Activated CD8-positive, alpha-beta T cell treated with anti-CD3 and anti-CD28 coated beads, Interleukin-2, amount 10 ng/mL, durations not matched to agents 7 days and 5 days (primary cell): ENCODE measurements at regions not wholly inside any gene's neighbourhood (a gene's known extent, or its start where the extent isn't known, plus 50 kb on each side); places are given as distances from the start of the nearest gene placed in this dataset.

Experiments used
- ATAC-seq: fragments of 150-1000 bp; cut with Tn5 transposase; one replicate; pipeline ENCODE4 v1.10.0; 2021; ENCODE audit warnings: moderate library complexity
- CTCF ChIA-PET: fragments of 350-600 bp; sonication (Branson Sonifier 250); formaldehyde crosslinking; loops from one replicate; lab custom pipeline; 2021; ENCODE audit warnings: antibody characterized with exemption; lab: Charles Lee
- POLR2A ChIA-PET: fragments of 350-600 bp; sonication (Branson Sonifier 250); formaldehyde crosslinking; loops from one replicate; lab custom pipeline; 2021; ENCODE audit warnings: antibody characterized with exemption; lab: Charles Lee
- DNase-seq: peaks from one replicate; pipeline ENCODE4 v3.0.0-alpha.2; 2020
- H3K27ac Mint-ChIP-seq: one replicate; pipeline ENCODE4 v1.8.0; 2021; ENCODE audit warnings: mild to moderate bottlenecking, mixed read lengths
- H3K27me3 Mint-ChIP-seq: one replicate; pipeline ENCODE4 v1.8.0; 2021; ENCODE audit warnings: low read depth, mixed read lengths
- H3K36me3 Mint-ChIP-seq: one replicate; pipeline ENCODE4 v1.8.0; 2021; ENCODE audit warnings: low read depth, mixed read lengths
- H3K4me1 Mint-ChIP-seq: one replicate; pipeline ENCODE4 v1.8.0; 2021; ENCODE audit warnings: low read depth, mixed read lengths
- H3K4me3 Mint-ChIP-seq: one replicate; pipeline ENCODE4 v1.8.0; 2021; ENCODE audit warnings: mild to moderate bottlenecking, mixed read lengths
- H3K9me3 Mint-ChIP-seq: one replicate; pipeline ENCODE4 v1.8.0; 2022; ENCODE audit warnings: mixed read lengths; ENCODE audit not compliant: insufficient read depth

DNA sequence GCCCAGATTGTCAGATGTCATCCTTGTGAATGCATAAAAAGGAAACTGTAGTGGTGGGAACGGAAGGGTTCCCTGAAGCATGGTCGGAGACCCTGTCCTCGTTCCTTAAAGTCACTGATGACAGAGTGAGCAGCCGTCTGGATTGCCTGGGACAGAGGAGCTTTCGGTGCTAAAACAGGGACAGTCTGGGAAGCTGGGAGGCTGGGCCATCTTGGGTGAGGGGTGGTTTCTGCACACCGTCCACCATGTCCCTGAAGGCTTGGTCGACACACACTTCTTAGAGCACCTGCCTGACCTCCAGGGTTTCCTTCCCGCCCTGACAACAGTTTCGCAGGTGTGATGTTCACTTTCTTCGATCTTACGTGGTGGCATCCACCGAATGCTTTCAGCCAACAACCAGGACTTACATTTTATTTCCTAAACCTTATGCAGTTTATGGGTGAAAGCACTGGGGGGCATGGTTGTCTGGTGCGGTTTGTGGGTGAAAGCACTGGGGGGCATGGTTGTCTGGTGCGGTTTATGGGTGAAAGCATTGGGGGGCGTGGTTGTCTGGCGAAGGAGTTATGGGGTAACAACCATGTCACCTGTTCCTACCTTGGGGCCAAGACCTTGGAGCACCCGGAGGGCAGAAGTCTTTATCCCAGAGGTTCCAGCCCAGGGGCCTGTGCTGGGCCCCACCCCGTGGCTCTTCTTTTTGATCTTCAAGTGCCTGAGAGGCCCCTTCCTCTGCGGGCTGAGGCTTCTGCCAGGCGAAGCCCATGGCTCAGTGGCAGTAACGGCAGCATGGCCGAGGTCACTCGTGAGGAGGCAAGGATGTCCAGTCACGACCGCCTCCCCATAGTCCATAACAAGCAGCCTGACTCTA is 81.7 kb upstream of the FRMD1 start:
- ChIA-PET CTCF (no interaction called here), POLR2A (no interaction called here)
- Mint-ChIP-seq H3K36me3 (no peaks in the 10 kb centered on the region), H3K4me1 (no peaks in the 10 kb centered on the region), H3K27ac (no peak overlapping the region), H3K4me3 (no peak overlapping the region), H3K27me3 (peaks cover 2% of the 10 kb centered on the region), H3K9me3 (no peaks in the 10 kb centered on the region)
- no peak for ATAC-seq
- no peak for DNase-seq

DNA sequence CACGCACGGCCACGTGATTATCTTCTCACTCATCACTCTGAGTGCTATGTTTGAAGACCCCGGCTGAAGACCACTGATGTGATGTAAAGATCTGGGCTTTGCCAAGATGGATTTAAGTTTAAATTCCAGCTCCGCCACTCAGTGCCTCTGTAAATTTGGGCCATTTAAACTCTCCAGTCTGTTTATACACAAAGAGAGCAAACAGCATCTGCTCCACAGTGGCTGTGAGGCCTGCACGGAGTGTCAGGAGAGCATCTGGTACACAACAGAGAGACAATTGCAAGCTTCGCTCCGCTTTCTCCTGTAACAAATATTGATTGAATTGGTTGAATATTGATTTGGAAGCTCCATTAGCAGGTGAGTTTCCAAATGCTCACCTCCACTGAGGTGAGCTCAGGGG is 80.5 kb upstream of the FRMD1 start:
- H3K9me3 Mint-ChIP-seq, result no peaks in the 10 kb centered on the region
- no peaks in the 10 kb centered on the region for H3K36me3 Mint-ChIP-seq
- no peak overlapping the region for H3K27ac Mint-ChIP-seq
- ChIA-PET POLR2A (no interaction called here), CTCF (no interaction called here)
- H3K27me3 Mint-ChIP-seq, result peaks cover 2% of the 10 kb centered on the region
- H3K4me1 Mint-ChIP-seq, result no peaks in the 10 kb centered on the region
- H3K4me3 Mint-ChIP-seq, result no peak overlapping the region
- no peak for ATAC-seq
- no peak for DNase-seq

GRCh38 chr6:168158980-168159349 is 80.0 kb upstream of the FRMD1 start:
- H3K27ac Mint-ChIP-seq, result no peak overlapping the region
- POLR2A ChIA-PET, result no interaction called here

GRCh38 chr6:168158213-168158979 is 79.4 kb upstream of the FRMD1 start:
- Mint-ChIP-seq H3K4me3 (no peak overlapping the region), H3K36me3 (no peaks in the 10 kb centered on the region), H3K4me1 (no peaks in the 10 kb centered on the region), H3K9me3 (no peaks in the 10 kb centered on the region), H3K27me3 (peaks cover 2% of the 10 kb centered on the region), H3K27ac (no peak overlapping the region)
- ChIA-PET POLR2A (no interaction called here), CTCF (no interaction called here)
- DNase-seq (no peak), ATAC-seq (no peak)

More at GRCh38 chr6:168158980-168159349, 80.0 kb upstream of the FRMD1 start:
- Mint-ChIP-seq H3K27me3 (peaks cover 2% of the 10 kb centered on the region), H3K9me3 (no peaks in the 10 kb centered on the region), H3K4me3 (no peak overlapping the region), H3K4me1 (no peaks in the 10 kb centered on the region), H3K36me3 (no peaks in the 10 kb centered on the region)
- CTCF ChIA-PET, result no interaction called here
- no peak for DNase-seq
- no peak for ATAC-seq

- no peak overlapping the region for H3K27ac Mint-ChIP-seq
- ChIA-PET POLR2A (no interaction called here), CTCF (no interaction called here)
Observed at GRCh38 chr6:168157272-168158212, 78.5 kb upstream of the FRMD1 start.

GRCh38 chr6:168156742-168157265 is 77.8 kb upstream of the FRMD1 start:
- DNase-seq (no peak), ATAC-seq (no peak)
- ChIA-PET POLR2A (no interaction called here), CTCF (no interaction called here)
- no peak overlapping the region for H3K27ac Mint-ChIP-seq
- no peaks in the 10 kb centered on the region for H3K9me3 Mint-ChIP-seq
- no peaks in the 10 kb centered on the region for H3K4me1 Mint-ChIP-seq
- no peak overlapping the region for H3K4me3 Mint-ChIP-seq
- no peaks in the 10 kb centered on the region for H3K36me3 Mint-ChIP-seq
- H3K27me3 Mint-ChIP-seq, result peaks cover 2% of the 10 kb centered on the region

More at GRCh38 chr6:168157272-168158212, 78.5 kb upstream of the FRMD1 start:
- Mint-ChIP-seq H3K4me3 (no peak overlapping the region), H3K9me3 (no peaks in the 10 kb centered on the region), H3K4me1 (no peaks in the 10 kb centered on the region), H3K27me3 (peaks cover 2% of the 10 kb centered on the region), H3K36me3 (no peaks in the 10 kb centered on the region)
- DNase-seq (no peak), ATAC-seq (no peak)

GRCh38 chr6:168155821-168156741 is 77.1 kb upstream of the FRMD1 start:
- no peak for DNase-seq
- Mint-ChIP-seq H3K9me3 (no peaks in the 10 kb centered on the region), H3K36me3 (no peaks in the 10 kb centered on the region), H3K4me1 (no peaks in the 10 kb centered on the region), H3K27me3 (peaks cover 2% of the 10 kb centered on the region), H3K4me3 (no peak overlapping the region), H3K27ac (no peak overlapping the region)
- ChIA-PET POLR2A (no interaction called here), CTCF (no interaction called here)
- no peak for ATAC-seq

GRCh38 chr6:168155193-168155592 is 76.2 kb upstream of the FRMD1 start:
- CTCF ChIA-PET, result no interaction called here

DNA sequence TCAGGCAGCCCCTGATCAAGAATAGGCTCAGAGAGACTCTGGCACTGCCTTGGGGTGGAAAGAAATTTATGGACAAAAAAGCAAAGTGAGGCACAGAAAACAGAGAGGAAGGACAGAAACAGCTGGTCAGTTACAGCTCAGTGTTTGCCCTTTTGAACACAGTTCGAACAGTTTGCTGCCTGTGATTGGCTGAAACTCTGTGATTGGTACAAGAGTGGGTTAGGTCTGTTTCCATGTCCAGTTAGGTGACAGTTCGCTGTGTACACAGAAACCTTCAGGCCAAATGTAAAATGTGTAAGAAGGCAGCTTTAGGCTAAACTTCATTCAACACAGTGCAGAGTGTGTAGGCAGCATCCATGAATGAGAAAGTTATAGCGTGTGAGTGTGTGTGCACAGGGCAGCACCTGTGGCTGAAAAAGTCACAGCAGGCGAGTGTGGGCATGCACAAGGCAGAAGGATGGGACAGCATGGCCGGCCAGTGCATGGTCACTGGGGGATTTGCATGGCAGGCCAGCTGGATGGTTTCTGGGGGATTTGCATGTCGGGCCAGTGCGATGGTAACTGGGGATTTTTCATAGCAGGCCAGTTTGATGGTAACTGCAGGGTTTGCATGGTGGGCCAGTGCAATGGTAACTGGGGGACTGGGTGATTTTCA is 75.4 kb upstream of the FRMD1 start:
- no peaks in the 10 kb centered on the region for H3K36me3 Mint-ChIP-seq
- H3K27ac Mint-ChIP-seq, result no peak overlapping the region
- no peaks in the 10 kb centered on the region for H3K4me1 Mint-ChIP-seq
- H3K4me3 Mint-ChIP-seq, result no peak overlapping the region
- ChIA-PET CTCF (no interaction called here), POLR2A (no interaction called here)
- no peaks in the 10 kb centered on the region for H3K9me3 Mint-ChIP-seq
- DNase-seq (no peak), ATAC-seq (no peak)
- peaks cover 2% of the 10 kb centered on the region for H3K27me3 Mint-ChIP-seq

More at GRCh38 chr6:168155193-168155592, 76.2 kb upstream of the FRMD1 start:
- peaks cover 2% of the 10 kb centered on the region for H3K27me3 Mint-ChIP-seq
- DNase-seq, result no peak
- no peak overlapping the region for H3K4me3 Mint-ChIP-seq
- no peaks in the 10 kb centered on the region for H3K9me3 Mint-ChIP-seq
- H3K27ac Mint-ChIP-seq, result no peak overlapping the region
- no peaks in the 10 kb centered on the region for H3K4me1 Mint-ChIP-seq
- no peak for ATAC-seq
- H3K36me3 Mint-ChIP-seq, result no peaks in the 10 kb centered on the region
- POLR2A ChIA-PET, result no interaction called here

GRCh38 chr6:168153553-168153952 is 74.5 kb upstream of the FRMD1 start:
- H3K27me3 Mint-ChIP-seq, result no peaks in the 10 kb centered on the region
- POLR2A ChIA-PET, result no interaction called here
- H3K4me1 Mint-ChIP-seq, result no peaks in the 10 kb centered on the region
- CTCF ChIA-PET, result no interaction called here
- H3K4me3 Mint-ChIP-seq, result no peak overlapping the region
- no peaks in the 10 kb centered on the region for H3K9me3 Mint-ChIP-seq
- no peak for DNase-seq
- H3K27ac Mint-ChIP-seq, result no peak overlapping the region
- ATAC-seq, result no peak
- no peaks in the 10 kb centered on the region for H3K36me3 Mint-ChIP-seq
